K562 (cell line): ENCODE measurements at regions not wholly inside any gene's neighbourhood (a gene's known extent, or its start where the extent isn't known, plus 50 kb on each side); places are given as distances from the start of the nearest gene placed in this dataset.

Source experiments
- BHLHE40 ChIP-seq: IDR thresholded peaks from 2 replicates; pipeline ENCODE4 v1.6.1; 2011; ENCODE audit warnings: low read length, improper control_type of control experiment
- SOX6 ChIP-seq: fragments of 450-650 bp; IDR thresholded peaks from 2 replicates; pipeline ENCODE4 v1.6.1; 2014; ENCODE audit warnings: mild to moderate bottlenecking
- TEAD1 ChIP-seq, 2 experiments: fragments of 450-650 bp in 1 of 2; sonication (generic) in 1 of 2; formaldehyde crosslinking; IDR thresholded peaks; 2 replicates each; pipeline versions ENCODE4 v1.4.0 to v1.8.0; 2020 to 2022; ENCODE audit warnings: mild to moderate bottlenecking in 2 of 2, missing genetic modification reagents in 1 of 2
- ZNF384 ChIP-seq: IDR thresholded peaks from 2 replicates; pipeline ENCODE4 v1.6.1; 2012; ENCODE audit warnings: low read depth, low read length, improper control_type of control experiment
- TF ChIP-seq, protein P1 (sequence below): conservative IDR thresholded peaks from 2 replicates; pipeline ENCODE4 v1.6.1; 2011; ENCODE audit warnings: low read depth, mild to moderate bottlenecking, low read length; ENCODE audit not compliant: control insufficient read depth
- TF ChIP-seq, protein P2 (sequence below): sonication (generic); formaldehyde crosslinking; IDR thresholded peaks from 2 replicates; pipeline ENCODE4 v1.5.0; 2020; ENCODE audit warnings: missing genetic modification reagents
- TF ChIP-seq, protein P3 (sequence below): fragments of 250-450 bp; sonication (Bioruptor Pico); IDR thresholded peaks from 2 replicates; pipeline ENCODE4 v1.4.0; 2020; ENCODE audit warnings: mild to moderate bottlenecking, moderate library complexity
- TF ChIP-seq, protein P4 (sequence below): fragments of 250-450 bp; sonication (Bioruptor Pico); IDR thresholded peaks from 2 replicates; pipeline ENCODE4 v1.8.0; 2021; ENCODE audit warnings: moderate library complexity, mild to moderate bottlenecking, inconsistent platforms
- TF ChIP-seq, protein P5 (sequence below): fragments of 250-450 bp; sonication (Bioruptor Pico); IDR thresholded peaks from 2 replicates; pipeline ENCODE4 v1.5.0; 2021
- TF ChIP-seq, protein P6 (sequence below): fragments of 200-800 bp; sonication (Bioruptor generic); IDR thresholded peaks from 2 replicates; pipeline ENCODE4 v1.6.1; 2017; ENCODE audit warnings: missing genetic modification characterization, missing compliant biosample characterization

DNA sequence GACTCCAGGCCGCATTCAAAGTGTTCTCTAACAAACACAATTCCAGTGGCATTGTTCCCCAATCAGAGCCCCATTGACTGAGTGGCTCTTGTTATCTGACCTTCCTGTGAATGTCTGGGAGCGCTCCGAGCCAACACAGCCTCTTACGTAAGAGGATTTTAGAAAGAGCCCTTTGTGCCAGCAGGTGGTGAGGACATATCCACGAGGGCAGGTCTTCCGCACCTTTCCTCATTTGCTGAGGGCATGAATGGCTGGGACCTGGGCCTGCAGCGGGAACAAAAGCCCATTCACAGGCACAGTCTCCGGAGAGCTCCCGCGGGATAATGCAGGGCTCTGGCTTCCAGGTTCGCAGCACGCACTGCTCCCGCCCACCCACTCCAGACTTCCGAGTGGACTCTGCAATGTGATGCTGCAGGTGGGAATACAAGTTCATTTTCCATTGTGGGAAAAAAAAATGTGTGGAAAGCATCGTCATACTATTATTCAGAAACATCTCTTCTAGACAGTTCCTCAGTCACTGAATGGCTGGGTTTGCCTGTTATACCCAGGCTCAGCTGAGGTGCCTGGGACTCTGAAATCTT is 295.0 kb upstream of the IGFBP3 start (continued):
- TF ChIP-seq ZNF384 (no peak), SOX6 (no peak), BHLHE40 (no peak), TEAD1 (CRISPR knock-in tag; IDR thresholded peaks at IDR 0.05) (no peak)
- TF ChIP-seq, protein P1, sequence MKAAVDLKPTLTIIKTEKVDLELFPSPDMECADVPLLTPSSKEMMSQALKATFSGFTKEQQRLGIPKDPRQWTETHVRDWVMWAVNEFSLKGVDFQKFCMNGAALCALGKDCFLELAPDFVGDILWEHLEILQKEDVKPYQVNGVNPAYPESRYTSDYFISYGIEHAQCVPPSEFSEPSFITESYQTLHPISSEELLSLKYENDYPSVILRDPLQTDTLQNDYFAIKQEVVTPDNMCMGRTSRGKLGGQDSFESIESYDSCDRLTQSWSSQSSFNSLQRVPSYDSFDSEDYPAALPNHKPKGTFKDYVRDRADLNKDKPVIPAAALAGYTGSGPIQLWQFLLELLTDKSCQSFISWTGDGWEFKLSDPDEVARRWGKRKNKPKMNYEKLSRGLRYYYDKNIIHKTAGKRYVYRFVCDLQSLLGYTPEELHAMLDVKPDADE: no peak
- TF ChIP-seq, protein P2, sequence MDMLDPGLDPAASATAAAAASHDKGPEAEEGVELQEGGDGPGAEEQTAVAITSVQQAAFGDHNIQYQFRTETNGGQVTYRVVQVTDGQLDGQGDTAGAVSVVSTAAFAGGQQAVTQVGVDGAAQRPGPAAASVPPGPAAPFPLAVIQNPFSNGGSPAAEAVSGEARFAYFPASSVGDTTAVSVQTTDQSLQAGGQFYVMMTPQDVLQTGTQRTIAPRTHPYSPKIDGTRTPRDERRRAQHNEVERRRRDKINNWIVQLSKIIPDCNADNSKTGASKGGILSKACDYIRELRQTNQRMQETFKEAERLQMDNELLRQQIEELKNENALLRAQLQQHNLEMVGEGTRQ: no peak
- TF ChIP-seq, protein P3, sequence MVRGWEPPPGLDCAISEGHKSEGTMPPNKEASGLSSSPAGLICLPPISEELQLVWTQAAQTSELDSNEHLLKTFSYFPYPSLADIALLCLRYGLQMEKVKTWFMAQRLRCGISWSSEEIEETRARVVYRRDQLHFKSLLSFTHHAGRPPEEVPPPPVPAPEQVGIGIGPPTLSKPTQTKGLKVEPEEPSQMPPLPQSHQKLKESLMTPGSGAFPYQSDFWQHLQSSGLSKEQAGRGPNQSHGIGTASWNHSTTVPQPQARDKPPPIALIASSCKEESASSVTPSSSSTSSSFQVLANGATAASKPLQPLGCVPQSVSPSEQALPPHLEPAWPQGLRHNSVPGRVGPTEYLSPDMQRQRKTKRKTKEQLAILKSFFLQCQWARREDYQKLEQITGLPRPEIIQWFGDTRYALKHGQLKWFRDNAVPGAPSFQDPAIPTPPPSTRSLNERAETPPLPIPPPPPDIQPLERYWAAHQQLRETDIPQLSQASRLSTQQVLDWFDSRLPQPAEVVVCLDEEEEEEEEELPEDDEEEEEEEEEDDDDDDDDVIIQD (CRISPR knock-in tag): no peak
- TF ChIP-seq, protein P4, sequence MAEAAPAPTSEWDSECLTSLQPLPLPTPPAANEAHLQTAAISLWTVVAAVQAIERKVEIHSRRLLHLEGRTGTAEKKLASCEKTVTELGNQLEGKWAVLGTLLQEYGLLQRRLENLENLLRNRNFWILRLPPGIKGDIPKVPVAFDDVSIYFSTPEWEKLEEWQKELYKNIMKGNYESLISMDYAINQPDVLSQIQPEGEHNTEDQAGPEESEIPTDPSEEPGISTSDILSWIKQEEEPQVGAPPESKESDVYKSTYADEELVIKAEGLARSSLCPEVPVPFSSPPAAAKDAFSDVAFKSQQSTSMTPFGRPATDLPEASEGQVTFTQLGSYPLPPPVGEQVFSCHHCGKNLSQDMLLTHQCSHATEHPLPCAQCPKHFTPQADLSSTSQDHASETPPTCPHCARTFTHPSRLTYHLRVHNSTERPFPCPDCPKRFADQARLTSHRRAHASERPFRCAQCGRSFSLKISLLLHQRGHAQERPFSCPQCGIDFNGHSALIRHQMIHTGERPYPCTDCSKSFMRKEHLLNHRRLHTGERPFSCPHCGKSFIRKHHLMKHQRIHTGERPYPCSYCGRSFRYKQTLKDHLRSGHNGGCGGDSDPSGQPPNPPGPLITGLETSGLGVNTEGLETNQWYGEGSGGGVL: no peak
- TF ChIP-seq, protein P5, sequence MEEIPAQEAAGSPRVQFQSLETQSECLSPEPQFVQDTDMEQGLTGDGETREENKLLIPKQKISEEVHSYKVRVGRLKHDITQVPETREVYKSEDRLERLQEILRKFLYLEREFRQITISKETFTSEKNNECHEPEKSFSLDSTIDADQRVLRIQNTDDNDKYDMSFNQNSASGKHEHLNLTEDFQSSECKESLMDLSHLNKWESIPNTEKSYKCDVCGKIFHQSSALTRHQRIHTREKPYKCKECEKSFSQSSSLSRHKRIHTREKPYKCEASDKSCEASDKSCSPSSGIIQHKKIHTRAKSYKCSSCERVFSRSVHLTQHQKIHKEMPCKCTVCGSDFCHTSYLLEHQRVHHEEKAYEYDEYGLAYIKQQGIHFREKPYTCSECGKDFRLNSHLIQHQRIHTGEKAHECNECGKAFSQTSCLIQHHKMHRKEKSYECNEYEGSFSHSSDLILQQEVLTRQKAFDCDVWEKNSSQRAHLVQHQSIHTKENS: no peak
- TF ChIP-seq, protein P6, sequence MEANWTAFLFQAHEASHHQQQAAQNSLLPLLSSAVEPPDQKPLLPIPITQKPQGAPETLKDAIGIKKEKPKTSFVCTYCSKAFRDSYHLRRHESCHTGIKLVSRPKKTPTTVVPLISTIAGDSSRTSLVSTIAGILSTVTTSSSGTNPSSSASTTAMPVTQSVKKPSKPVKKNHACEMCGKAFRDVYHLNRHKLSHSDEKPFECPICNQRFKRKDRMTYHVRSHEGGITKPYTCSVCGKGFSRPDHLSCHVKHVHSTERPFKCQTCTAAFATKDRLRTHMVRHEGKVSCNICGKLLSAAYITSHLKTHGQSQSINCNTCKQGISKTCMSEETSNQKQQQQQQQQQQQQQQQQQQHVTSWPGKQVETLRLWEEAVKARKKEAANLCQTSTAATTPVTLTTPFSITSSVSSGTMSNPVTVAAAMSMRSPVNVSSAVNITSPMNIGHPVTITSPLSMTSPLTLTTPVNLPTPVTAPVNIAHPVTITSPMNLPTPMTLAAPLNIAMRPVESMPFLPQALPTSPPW (CRISPR knock-in tag): no peak
